Breast epithelium (tissue), 4 donors: ENCODE measurements at regions not wholly inside any gene's neighbourhood (a gene's known extent, or its start where the extent isn't known, plus 50 kb on each side); places are given as distances from the start of the nearest gene placed in this dataset.

Source experiments
- DNase-seq, 2 donors: peaks; one replicate each; pipeline ENCODE4 v3.0.0-alpha.2; 2019; ENCODE audit warnings: low spot score in 2 of 2
- H3K27ac ChIP-seq, 2 donors: fragments of 200-600 bp; sonication (generic) in 1 of 2; one replicate each; pipeline ENCODE4 v1.5.1; 2016 to 2019; ENCODE audit warnings: mild to moderate bottlenecking in 1 of 2
- H3K27me3 ChIP-seq, 2 donors: fragments of 200-600 bp; sonication (generic) in 1 of 2; one replicate each; pipeline versions ENCODE4 v1.5.1 to v1.6.0; 2017 to 2019; ENCODE audit warnings: control low read depth in 1 of 2, mild to moderate bottlenecking in 1 of 2
- H3K36me3 ChIP-seq: fragments of 200-600 bp; one replicate; pipeline ENCODE4 v1.5.1; 2019
- H3K4me1 ChIP-seq, 2 donors: fragments of 200-600 bp; sonication (generic); one replicate each; pipeline ENCODE4 v1.5.1; 2016 to 2019; ENCODE audit warnings: control low read depth in 1 of 2
- H3K4me3 ChIP-seq, 3 donors: fragments of 200-600 bp; sonication (generic); 1 replicate in 2 of 3; 2 replicates in 1 of 3; pipeline ENCODE4 v1.5.1; 2016 to 2019; ENCODE audit warnings: mild to moderate bottlenecking in 3 of 3, moderate library complexity in 2 of 3
- H3K9me3 ChIP-seq, 2 donors: fragments of 200-600 bp; sonication (generic) in 1 of 2; one replicate each; pipeline ENCODE4 v1.5.1; 2016 to 2019; ENCODE audit warnings: control low read depth in 1 of 2
- POLR2A ChIP-seq: fragments of 450-650 bp; IDR thresholded peaks from one replicate; pipeline ENCODE4 v1.6.1; 2016; ENCODE audit warnings: antibody characterized with exemption, mild to moderate bottlenecking, moderate library complexity
- POLR2AphosphoS5 ChIP-seq, 3 donors: sonication (generic); formaldehyde crosslinking; IDR thresholded peaks; one replicate each; pipeline ENCODE4 v1.6.1; 2017; ENCODE audit warnings: antibody characterized with exemption in 3 of 3
- intact Hi-C: fragments of 100-400 bp; cut with DNase I; formaldehyde crosslinking; loops from one replicate; pipeline ENCODE4 v1.15.1; 2023; ENCODE audit warnings: low total_unique reads
- TF ChIP-seq, protein P1 (sequence below), 3 donors: fragments of 450-650 bp; IDR thresholded peaks; one replicate each; pipeline ENCODE4 v1.5.1; 2016 to 2017; ENCODE audit warnings: antibody characterized with exemption in 3 of 3, mild to moderate bottlenecking in 3 of 3, moderate library complexity in 3 of 3

DNA sequence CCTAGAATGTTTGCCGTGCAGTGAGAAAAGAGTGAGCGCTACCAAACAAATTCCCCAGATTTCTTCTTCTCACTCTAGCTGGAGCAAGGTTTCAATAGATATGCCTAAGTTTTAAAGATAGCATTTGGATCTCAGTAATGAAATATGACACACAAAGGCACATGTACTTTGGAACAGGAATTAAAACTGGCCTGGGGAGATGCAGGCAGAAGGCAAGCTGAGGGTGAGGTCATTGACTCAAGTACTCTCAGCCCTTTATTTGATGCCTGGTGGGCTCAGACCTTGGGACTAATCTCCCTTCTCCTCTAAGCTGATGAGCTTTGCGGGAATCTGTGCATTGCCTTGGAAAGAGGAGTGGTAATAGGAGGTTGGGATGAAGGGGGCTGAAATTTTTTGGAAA is 323.3 kb upstream of the SLC30A5 start:
- TF ChIP-seq, protein P1, sequence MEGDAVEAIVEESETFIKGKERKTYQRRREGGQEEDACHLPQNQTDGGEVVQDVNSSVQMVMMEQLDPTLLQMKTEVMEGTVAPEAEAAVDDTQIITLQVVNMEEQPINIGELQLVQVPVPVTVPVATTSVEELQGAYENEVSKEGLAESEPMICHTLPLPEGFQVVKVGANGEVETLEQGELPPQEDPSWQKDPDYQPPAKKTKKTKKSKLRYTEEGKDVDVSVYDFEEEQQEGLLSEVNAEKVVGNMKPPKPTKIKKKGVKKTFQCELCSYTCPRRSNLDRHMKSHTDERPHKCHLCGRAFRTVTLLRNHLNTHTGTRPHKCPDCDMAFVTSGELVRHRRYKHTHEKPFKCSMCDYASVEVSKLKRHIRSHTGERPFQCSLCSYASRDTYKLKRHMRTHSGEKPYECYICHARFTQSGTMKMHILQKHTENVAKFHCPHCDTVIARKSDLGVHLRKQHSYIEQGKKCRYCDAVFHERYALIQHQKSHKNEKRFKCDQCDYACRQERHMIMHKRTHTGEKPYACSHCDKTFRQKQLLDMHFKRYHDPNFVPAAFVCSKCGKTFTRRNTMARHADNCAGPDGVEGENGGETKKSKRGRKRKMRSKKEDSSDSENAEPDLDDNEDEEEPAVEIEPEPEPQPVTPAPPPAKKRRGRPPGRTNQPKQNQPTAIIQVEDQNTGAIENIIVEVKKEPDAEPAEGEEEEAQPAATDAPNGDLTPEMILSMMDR (IDR thresholded peaks at IDR 0.05) = no peak
- TF ChIP-seq POLR2AphosphoS5 (IDR thresholded peaks at IDR 0.05) = no peak
- Histone ChIP-seq H3K9me3 (no peaks in the 10 kb centered on the region), H3K4me3 (no peak overlapping the region), H3K4me1 (no peaks in the 10 kb centered on the region), H3K27ac (no peak overlapping the region), H3K36me3 (no peaks in the 10 kb centered on the region), H3K27me3 (no peaks in the 10 kb centered on the region)
- DNase-seq = no peak
- intact Hi-C loops = no loop called here

DNA sequence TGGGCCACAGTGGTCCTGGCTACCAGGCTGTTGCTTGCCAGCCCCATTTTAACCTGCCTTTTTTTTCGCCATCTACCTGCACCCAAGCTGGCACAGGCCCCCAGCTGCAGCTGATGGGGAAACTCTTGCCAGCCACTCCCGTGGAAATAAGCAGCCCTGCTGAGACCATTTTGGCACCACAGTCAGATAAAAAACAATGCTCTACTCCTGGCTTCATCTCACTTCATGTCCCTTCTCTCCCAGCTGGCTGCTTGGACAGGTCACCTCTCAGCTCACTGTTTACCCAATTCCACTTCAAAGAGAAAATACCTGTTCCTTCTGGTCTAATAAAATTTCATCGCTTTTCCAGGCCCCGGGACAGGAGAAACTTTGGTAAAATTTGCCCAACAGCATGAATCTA is 322.6 kb upstream of the SLC30A5 start:
- intact Hi-C loops = no loop called here
- peak overlapping the region in 1 of 2 donors; percentile 59 for H3K27ac ChIP-seq
- H3K36me3 ChIP-seq = no peaks in the 10 kb centered on the region
- H3K9me3 ChIP-seq = no peaks in the 10 kb centered on the region
- no peak for DNase-seq
- TF ChIP-seq, protein P1 (IDR thresholded peaks at IDR 0.05) = no peak
- TF ChIP-seq POLR2A (no peak), POLR2AphosphoS5 (IDR thresholded peaks at IDR 0.05) (no peak)
- no peak overlapping the region for H3K4me3 ChIP-seq
- H3K4me1 ChIP-seq = no peaks in the 10 kb centered on the region
- no peaks in the 10 kb centered on the region for H3K27me3 ChIP-seq

GRCh38 chr5:68771732-68772131 is 322.1 kb upstream of the SLC30A5 start:
- Histone ChIP-seq H3K36me3 (no peaks in the 10 kb centered on the region), H3K27me3 (no peaks in the 10 kb centered on the region), H3K4me1 (no peaks in the 10 kb centered on the region), H3K27ac (no peak overlapping the region), H3K9me3 (no peaks in the 10 kb centered on the region), H3K4me3 (no peak overlapping the region)
- no peak for DNase-seq
- no peak for TF ChIP-seq POLR2A
- TF ChIP-seq, protein P1 (IDR thresholded peaks at IDR 0.05) = no peak
- TF ChIP-seq POLR2AphosphoS5 (IDR thresholded peaks at IDR 0.05) = no peak
- intact Hi-C loops = no loop called here

DNA sequence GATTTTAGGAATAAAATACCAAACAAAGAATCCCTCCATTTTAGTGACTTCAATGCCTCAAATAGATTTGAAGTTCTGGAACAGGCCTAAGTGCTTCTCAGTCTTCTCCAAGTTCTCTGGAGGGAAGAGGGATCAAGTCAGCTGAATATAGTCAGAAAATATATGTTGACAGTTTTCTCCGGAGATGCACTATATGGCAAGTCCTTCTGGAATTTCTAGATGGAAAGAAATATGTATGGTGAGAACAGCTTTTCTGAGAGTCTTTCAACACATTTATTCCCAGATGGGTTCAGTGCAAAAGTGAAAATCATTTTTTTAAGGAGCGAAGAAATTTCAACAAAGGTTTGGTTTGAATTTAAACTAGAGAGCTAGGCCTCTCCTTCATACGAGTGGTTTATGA is 317.4 kb upstream of the SLC30A5 start:
- intact Hi-C loops = no loop called here
- H3K27me3 ChIP-seq = no peaks in the 10 kb centered on the region
- H3K36me3 ChIP-seq = no peaks in the 10 kb centered on the region
- TF ChIP-seq, protein P1 (IDR thresholded peaks at IDR 0.05) = no peak
- TF ChIP-seq POLR2AphosphoS5 (IDR thresholded peaks at IDR 0.05) (no peak), POLR2A (no peak)
- no peak for DNase-seq
- H3K27ac ChIP-seq = no peak overlapping the region
- no peaks in the 10 kb centered on the region for H3K9me3 ChIP-seq
- no peaks in the 10 kb centered on the region for H3K4me1 ChIP-seq
- no peak overlapping the region for H3K4me3 ChIP-seq

DNA sequence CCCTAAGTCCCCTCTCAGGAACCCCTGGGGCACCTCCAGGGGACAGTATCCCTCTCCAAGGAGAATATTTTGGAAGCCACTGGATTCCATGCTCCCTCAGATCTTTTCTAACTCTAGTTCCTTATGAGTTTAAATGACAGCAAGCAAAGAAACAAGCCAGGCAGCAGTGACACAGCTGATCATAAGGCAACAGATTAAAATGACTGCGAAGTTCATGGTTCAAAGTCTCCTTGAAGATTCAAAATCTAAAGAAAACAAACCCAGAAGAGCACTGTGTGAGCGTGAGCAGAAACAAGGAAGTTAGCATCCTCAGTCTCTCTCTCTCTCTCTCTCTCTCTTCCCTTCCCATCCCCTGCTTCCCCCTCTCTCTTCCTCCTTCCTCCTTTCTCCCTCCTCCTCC is 316.7 kb upstream of the SLC30A5 start:
- intact Hi-C loops = no loop called here
- Histone ChIP-seq H3K9me3 (no peaks in the 10 kb centered on the region), H3K27ac (no peak overlapping the region), H3K36me3 (no peaks in the 10 kb centered on the region), H3K4me1 (no peaks in the 10 kb centered on the region), H3K27me3 (no peaks in the 10 kb centered on the region), H3K4me3 (no peak overlapping the region)
- TF ChIP-seq POLR2A = no peak
- TF ChIP-seq, protein P1 (IDR thresholded peaks at IDR 0.05) = no peak
- no peak for TF ChIP-seq POLR2AphosphoS5 (IDR thresholded peaks at IDR 0.05)
- DNase-seq = no peak
